Tibial nerve (tissue), 4 donors: ENCODE measurements at regions not wholly inside any gene's neighbourhood (a gene's known extent, or its start where the extent isn't known, plus 50 kb on each side); places are given as distances from the start of the nearest gene placed in this dataset.
"Not testable (repeated sequence)": the region's sequence is repeated elsewhere in the genome, so short reads cannot be mapped to it uniquely, and the experiment has no call there.

Experiments
- DNase-seq, 2 donors: peaks; one replicate each; pipeline ENCODE4 v3.0.0-alpha.2; 2019; ENCODE audit warnings: low spot score in 2 of 2
- H3K27ac ChIP-seq, 4 donors: fragments of 200-600 bp; sonication (generic) in 3 of 4; one replicate each; pipeline ENCODE4 v1.5.1; 2017 to 2019; ENCODE audit warnings: mild to moderate bottlenecking in 1 of 4
- H3K27me3 ChIP-seq, 2 donors: fragments of 200-600 bp; sonication (generic) in 1 of 2; one replicate each; pipeline versions ENCODE4 v1.5.1 to v1.6.0; 2017 to 2019
- H3K36me3 ChIP-seq, 3 donors: fragments of 200-600 bp; sonication (generic); one replicate each; pipeline ENCODE4 v1.5.1; 2018 to 2019
- H3K4me1 ChIP-seq, 4 donors: fragments of 200-600 bp; sonication (generic) in 3 of 4; one replicate each; pipeline ENCODE4 v1.5.1; 2017 to 2019
- H3K4me3 ChIP-seq, 4 donors: fragments of 200-600 bp; sonication (generic) in 3 of 4; one replicate each; pipeline ENCODE4 v1.5.1; 2017 to 2019; ENCODE audit warnings: mild to moderate bottlenecking in 1 of 4, moderate library complexity in 1 of 4
- H3K9me3 ChIP-seq, 4 donors: fragments of 200-600 bp; sonication (generic) in 3 of 4; one replicate each; pipeline ENCODE4 v1.5.1; 2017 to 2019
- EP300 ChIP-seq, 2 donors: sonication (generic); formaldehyde crosslinking; IDR thresholded peaks; one replicate each; pipeline ENCODE4 v1.6.1; 2017; ENCODE audit warnings: antibody characterized with exemption in 2 of 2, mild to moderate bottlenecking in 1 of 2
- POLR2A ChIP-seq, 2 donors: fragments of 450-650 bp; IDR thresholded peaks; one replicate each; pipeline ENCODE4 v1.6.1; 2017; ENCODE audit warnings: antibody characterized with exemption in 2 of 2, mild to moderate bottlenecking in 2 of 2, moderate library complexity in 2 of 2
- WGBS, 2 donors: methylation state at CpG; one replicate each; pipeline ENCODE4 v1.1.5; 2018; 5-methylcytosine and 5-hydroxymethylcytosine counted together
- TF ChIP-seq, protein P1 (sequence below), 5 experiments: fragments of 200-600 bp in 3 of 5; fragments of 450-650 bp in 2 of 5; sonication (generic) in 3 of 5; IDR thresholded peaks; one replicate each; pipeline ENCODE4 v1.5.1; 2016 to 2019; ENCODE audit warnings: antibody characterized with exemption in 5 of 5, mild to moderate bottlenecking in 3 of 5, moderate library complexity in 2 of 5

GRCh38 chr6:4220558-4220957, 85.2 kb upstream of the ECI2 start:
- TF ChIP-seq POLR2A (IDR thresholded peaks at IDR 0.05): no peak
- peak in 1 of 2 donors; percentile 36 for TF ChIP-seq EP300 (IDR thresholded peaks at IDR 0.05)
- Histone ChIP-seq H3K4me1 (peaks cover 0 to 3% (median 0%) of the 10 kb centered on the region in 4 donors), H3K27me3 (no peaks in the 10 kb centered on the region), H3K36me3 (no peaks in the 10 kb centered on the region), H3K27ac (no peak overlapping the region), H3K4me3 (no peak overlapping the region), H3K9me3 (peaks cover 0 to 4% (median 0%) of the 10 kb centered on the region in 4 donors)
- WGBS, 2 donors: 41 to 64% methylated on average over 1 of the region's 1 CpG
- DNase-seq: no peak

- H3K27ac ChIP-seq, H3K4me3 ChIP-seq, H3K27me3 ChIP-seq, DNase-seq, H3K9me3 ChIP-seq, H3K4me1 ChIP-seq, H3K36me3 ChIP-seq: not testable (repeated sequence)
- 98 to 100% methylated on average over 3 of the region's 3 CpGs for WGBS, 2 donors
Observed at GRCh38 chr6:4218619-4219317, 83.4 kb upstream of the ECI2 start.

DNA sequence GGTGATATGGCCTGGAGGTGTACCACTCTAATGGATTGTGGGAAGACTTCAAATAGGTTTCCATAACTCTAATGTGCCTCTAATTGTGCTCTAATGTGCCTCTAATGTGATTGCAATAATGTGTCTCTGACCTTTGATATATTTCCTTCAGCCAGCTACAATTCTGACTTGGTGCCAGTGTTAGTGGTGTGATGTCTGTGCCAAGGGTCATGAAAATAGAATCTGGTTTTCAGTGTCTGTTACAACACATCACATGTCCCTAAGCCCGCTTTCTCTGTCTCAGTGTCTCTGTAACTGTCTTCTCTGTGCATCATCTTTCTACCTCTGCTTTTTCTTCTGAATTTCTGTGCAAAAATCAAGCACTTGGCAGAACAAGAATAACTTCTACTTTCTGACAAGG, 77.2 kb upstream of the ECI2 start:
- Histone ChIP-seq H3K4me3 (no peak overlapping the region), H3K4me1 (no peaks in the 10 kb centered on the region), H3K36me3 (no peaks in the 10 kb centered on the region), H3K27ac (no peak overlapping the region), H3K9me3 (peaks cover 0 to 5% (median 0%) of the 10 kb centered on the region in 4 donors), H3K27me3 (no peaks in the 10 kb centered on the region)
- 79 to 82% methylated on average over 1 of the region's 1 CpG for WGBS, 2 donors
- TF ChIP-seq, protein P1, sequence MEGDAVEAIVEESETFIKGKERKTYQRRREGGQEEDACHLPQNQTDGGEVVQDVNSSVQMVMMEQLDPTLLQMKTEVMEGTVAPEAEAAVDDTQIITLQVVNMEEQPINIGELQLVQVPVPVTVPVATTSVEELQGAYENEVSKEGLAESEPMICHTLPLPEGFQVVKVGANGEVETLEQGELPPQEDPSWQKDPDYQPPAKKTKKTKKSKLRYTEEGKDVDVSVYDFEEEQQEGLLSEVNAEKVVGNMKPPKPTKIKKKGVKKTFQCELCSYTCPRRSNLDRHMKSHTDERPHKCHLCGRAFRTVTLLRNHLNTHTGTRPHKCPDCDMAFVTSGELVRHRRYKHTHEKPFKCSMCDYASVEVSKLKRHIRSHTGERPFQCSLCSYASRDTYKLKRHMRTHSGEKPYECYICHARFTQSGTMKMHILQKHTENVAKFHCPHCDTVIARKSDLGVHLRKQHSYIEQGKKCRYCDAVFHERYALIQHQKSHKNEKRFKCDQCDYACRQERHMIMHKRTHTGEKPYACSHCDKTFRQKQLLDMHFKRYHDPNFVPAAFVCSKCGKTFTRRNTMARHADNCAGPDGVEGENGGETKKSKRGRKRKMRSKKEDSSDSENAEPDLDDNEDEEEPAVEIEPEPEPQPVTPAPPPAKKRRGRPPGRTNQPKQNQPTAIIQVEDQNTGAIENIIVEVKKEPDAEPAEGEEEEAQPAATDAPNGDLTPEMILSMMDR (IDR thresholded peaks at IDR 0.05): no peak
- TF ChIP-seq EP300 (IDR thresholded peaks at IDR 0.05) (no peak), POLR2A (IDR thresholded peaks at IDR 0.05) (no peak)
- peak in 1 of 2 donors; percentile 23 for DNase-seq

DNA sequence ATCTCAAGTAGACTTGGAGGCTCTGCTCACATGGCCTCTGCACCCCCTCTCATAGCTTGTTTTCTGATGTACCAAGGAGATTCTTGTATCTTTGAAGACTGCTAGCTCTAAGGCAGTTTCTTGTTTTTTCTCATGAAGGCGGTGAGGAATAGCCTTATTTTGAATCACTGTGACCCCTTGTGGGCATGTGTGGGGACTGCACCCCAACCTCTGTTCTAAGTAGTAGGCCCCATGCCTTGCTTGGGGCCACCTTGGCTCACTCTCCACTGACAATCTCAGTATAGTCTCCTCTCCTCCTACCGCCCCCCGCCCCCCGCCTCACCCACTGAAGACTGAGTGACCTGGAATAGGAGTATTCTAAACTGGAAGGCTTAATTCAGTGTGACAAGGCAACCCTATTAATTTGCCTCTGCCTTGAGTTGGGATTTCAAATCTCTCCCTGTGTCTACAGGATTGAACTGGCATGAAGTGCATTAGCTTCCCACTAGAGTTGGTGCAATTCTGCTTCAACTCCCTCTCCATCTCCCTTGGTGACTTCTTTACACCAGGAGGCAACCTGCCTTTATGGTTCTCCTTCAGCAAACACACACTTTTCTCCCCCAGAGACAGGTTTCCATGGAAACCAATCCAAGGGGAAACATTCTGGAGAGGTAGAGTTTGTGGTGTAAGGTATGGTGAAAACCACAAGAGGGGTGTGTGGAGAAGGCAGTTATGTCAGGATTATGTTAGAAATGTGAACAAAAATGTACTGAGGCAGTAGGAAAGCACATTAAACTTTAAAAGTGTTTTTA, 75.4 kb upstream of the ECI2 start:
- Histone ChIP-seq H3K36me3 (no peaks in the 10 kb centered on the region), H3K4me1 (no peaks in the 10 kb centered on the region), H3K27me3 (no peaks in the 10 kb centered on the region), H3K9me3 (peaks cover 0 to 5% (median 0%) of the 10 kb centered on the region in 4 donors), H3K4me3 (no peak overlapping the region), H3K27ac (no peak overlapping the region)
- peak; percentile 45 to 70 for DNase-seq
- whole genome bisulfite sequencing, 2 donors: 50 to 61% methylated on average over 4 of the region's 4 CpGs
- TF ChIP-seq POLR2A (IDR thresholded peaks at IDR 0.05): no peak
- no peak for TF ChIP-seq EP300 (IDR thresholded peaks at IDR 0.05)
- TF ChIP-seq, protein P1 (IDR thresholded peaks at IDR 0.05): peak; percentile 44 to 66 (median 53)

DNA sequence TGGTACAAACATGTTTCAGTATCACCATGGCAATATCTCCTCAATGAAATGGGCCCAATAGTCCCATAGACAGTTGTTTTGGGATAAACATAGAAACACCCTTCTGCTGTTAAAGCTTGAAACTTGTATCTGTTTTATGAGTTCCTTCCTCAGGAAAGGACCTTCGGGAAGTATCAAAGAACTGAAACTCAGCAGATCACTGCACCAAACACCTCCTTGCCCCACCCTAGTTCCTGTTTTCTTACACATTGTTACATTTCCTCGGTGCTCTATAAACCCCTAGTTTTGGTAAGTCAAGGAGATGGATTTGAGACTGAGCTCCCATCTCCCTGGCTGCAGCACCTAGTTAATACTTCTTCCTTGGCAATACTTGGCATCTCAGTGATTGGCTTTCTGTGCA, 73.8 kb upstream of the ECI2 start:
- WGBS, 2 donors: 68 to 72% methylated on average over 2 of the region's 2 CpGs
- Histone ChIP-seq H3K9me3 (peaks cover 0 to 12% (median 0%) of the 10 kb centered on the region in 4 donors), H3K4me3 (no peak overlapping the region), H3K36me3 (no peaks in the 10 kb centered on the region), H3K4me1 (no peaks in the 10 kb centered on the region), H3K27me3 (no peaks in the 10 kb centered on the region), H3K27ac (no peak overlapping the region)
- no peak for DNase-seq
- TF ChIP-seq POLR2A (IDR thresholded peaks at IDR 0.05) (no peak), EP300 (IDR thresholded peaks at IDR 0.05) (no peak)
- TF ChIP-seq, protein P1 (IDR thresholded peaks at IDR 0.05): no peak

- DNase-seq: no peak
- Histone ChIP-seq H3K36me3 (no peaks in the 10 kb centered on the region), H3K4me3 (no peak overlapping the region), H3K27ac (no peak overlapping the region), H3K4me1 (no peaks in the 10 kb centered on the region), H3K27me3 (no peaks in the 10 kb centered on the region), H3K9me3 (peaks cover 0 to 17% (median 0%) of the 10 kb centered on the region in 4 donors)
- 49 to 56% methylated on average over 2 of the region's 2 CpGs for WGBS, 2 donors
- TF ChIP-seq, protein P1 (IDR thresholded peaks at IDR 0.05): no peak
Observed at GRCh38 chr6:4208158-4208557, 72.8 kb upstream of the ECI2 start.

DNA sequence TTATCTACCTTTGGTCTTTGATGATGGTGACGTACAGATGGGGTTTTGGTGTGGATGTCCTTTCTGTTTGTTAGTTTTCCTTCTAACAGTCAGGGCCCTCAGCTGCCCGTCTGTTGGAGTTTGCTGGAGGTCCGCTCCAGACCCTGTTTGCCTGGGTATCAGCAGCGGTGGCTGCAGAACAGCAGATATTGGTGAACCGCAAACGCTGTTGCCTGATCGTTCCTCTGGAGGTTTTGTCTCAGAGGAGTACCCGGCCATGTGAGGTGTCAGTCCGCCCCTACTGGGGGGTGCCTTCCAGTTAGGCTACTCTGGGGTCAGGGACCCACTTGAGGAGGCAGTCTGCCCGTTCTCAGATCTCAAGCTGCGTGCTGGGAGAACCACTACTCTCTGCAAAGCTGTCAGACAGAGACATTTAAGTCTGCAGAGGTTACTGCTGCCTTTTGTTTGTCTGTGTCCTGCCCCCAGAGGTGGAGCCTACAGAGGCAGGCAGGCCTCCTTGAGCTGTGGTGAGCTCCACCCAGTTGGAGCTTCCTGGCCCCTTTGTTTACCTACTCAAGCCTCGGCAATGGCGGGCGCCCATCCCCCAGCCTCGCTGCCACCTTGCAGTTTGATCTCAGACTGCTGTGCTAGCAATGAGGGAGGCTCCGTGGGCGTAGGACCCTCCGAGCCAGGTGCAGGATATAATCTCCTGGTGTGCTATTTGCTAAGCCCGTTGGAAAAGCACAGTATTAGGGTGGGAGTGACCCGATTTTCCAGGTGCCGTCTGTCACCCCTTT, 68.5 kb upstream of the ECI2 start:
- peaks cover 0 to 17% (median 0%) of the 10 kb centered on the region in 4 donors for H3K9me3 ChIP-seq
- DNase-seq, H3K4me1 ChIP-seq, H3K27ac ChIP-seq, H3K36me3 ChIP-seq, H3K27me3 ChIP-seq, H3K4me3 ChIP-seq: not testable (repeated sequence)
- WGBS, 2 donors: 90 to 98% methylated on average over 21 of the region's 21 CpGs
